ENCODE measurements at regions not wholly inside any gene's neighbourhood (a gene's known extent, or its start where the extent isn't known, plus 50 kb on each side); places are given as distances from the start of the nearest gene placed in this dataset.

GRCh38 chr10:57031346-57031745 lies 670.3 kb upstream of the ZWINT start:
- DNase-seq: no peak

- DNase-seq: no peak
These were observed 665.2 kb upstream of the ZWINT start for GRCh38 chr10:57026307-57026706.

- no peak for DNase-seq
These were observed 662.6 kb upstream of the ZWINT start for GRCh38 chr10:57023626-57024025.

GRCh38 chr10:57018452-57018851 lies 657.4 kb upstream of the ZWINT start:
- DNase-seq: no peak

GRCh38 chr10:57017356-57018037 lies 656.4 kb upstream of the ZWINT start:
- no peak for DNase-seq

GRCh38 chr10:57015595-57016318 lies 654.7 kb upstream of the ZWINT start:
- no peak for DNase-seq

- no peak for DNase-seq
These were observed 654.1 kb upstream of the ZWINT start for GRCh38 chr10:57015187-57015586.

- DNase-seq: no peak
These were observed 653.7 kb upstream of the ZWINT start for GRCh38 chr10:57014758-57015157.

- no peak for DNase-seq
These were observed 647.1 kb upstream of the ZWINT start for GRCh38 chr10:57008189-57008588.

- no peak for DNase-seq
These were observed 630.6 kb upstream of the ZWINT start for GRCh38 chr10:56991591-56992069.

- no peak for DNase-seq
These were observed 614.5 kb upstream of the ZWINT start for GRCh38 chr10:56975513-56975912.

GRCh38 chr10:56973766-56974165 lies 612.7 kb upstream of the ZWINT start:
- DNase-seq: no peak

- DNase-seq: no peak
These were observed 582.2 kb upstream of the ZWINT start for GRCh38 chr10:56943221-56943755.

- DNase-seq: no peak
These were observed 573.5 kb upstream of the ZWINT start for GRCh38 chr10:56934515-56934914.

GRCh38 chr10:56928714-56929113 lies 567.7 kb upstream of the ZWINT start:
- no peak for DNase-seq

- no peak for DNase-seq
These were observed 566.6 kb upstream of the ZWINT start for GRCh38 chr10:56927701-56928100.

GRCh38 chr10:56920601-56921261 lies 559.7 kb upstream of the ZWINT start:
- no peak for DNase-seq

GRCh38 chr10:56912043-56912442 lies 551.0 kb upstream of the ZWINT start:
- no peak for DNase-seq

GRCh38 chr10:56905051-56905450 lies 544.0 kb upstream of the ZWINT start:
- no peak for DNase-seq

- no peak for DNase-seq
These were observed 541.5 kb upstream of the ZWINT start for GRCh38 chr10:56902554-56902953.

GRCh38 chr10:56895306-56895705 lies 534.2 kb upstream of the ZWINT start:
- DNase-seq: no peak

GRCh38 chr10:56881218-56881617 lies 520.2 kb upstream of the ZWINT start:
- no peak for DNase-seq
